HG03571 (cell line): ENCODE measurements at regions not wholly inside any gene's neighbourhood (a gene's known extent, or its start where the extent isn't known, plus 50 kb on each side); places are given as distances from the start of the nearest gene placed in this dataset.
"Not testable (repeated sequence)": the region's sequence is repeated elsewhere in the genome, so short reads cannot be mapped to it uniquely, and the experiment has no call there.

Experiments
- ATAC-seq: cut with Tn5 transposase; IDR thresholded peaks from one replicate; pipeline ENCODE4 v1.9.1; 2021; ENCODE audit not compliant: unreplicated experiment

DNA sequence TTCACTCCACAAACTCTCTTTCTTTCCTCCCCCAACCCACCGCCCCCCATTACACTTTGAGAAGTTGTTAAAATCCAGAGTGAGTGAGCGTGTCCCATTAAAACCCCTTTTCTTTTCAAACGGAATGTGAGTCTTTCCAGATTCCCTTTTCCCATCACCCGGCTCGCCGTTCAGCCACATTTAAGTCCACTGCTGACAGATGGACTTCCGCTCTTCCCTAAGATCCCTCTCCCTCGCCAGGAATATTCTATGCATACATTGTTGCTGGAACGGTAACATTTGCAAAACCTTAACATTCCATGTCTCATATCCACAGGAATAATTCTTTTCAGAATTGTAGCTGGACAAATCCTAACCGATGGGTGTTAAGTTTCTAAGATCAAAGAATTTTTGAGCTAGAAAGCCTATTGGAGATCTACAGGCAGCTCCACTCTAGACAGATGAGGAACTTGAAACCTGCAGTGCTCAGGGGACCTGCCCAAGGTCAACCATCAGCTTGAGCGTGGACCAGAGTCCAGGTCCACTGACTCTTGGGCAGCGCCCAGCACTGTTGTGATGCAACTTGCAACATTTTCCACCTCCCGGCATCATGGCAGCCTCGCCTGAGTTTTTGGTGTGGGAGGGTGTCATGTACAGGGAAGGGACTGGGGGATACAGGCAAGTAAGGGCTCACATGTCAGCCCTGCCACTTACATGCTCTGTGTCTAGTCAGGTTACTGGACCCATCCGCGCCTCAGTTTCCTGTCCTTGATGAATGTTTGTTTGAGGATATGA is 500.1 kb downstream of the CCDC171 start:
- ATAC-seq: no peak

DNA sequence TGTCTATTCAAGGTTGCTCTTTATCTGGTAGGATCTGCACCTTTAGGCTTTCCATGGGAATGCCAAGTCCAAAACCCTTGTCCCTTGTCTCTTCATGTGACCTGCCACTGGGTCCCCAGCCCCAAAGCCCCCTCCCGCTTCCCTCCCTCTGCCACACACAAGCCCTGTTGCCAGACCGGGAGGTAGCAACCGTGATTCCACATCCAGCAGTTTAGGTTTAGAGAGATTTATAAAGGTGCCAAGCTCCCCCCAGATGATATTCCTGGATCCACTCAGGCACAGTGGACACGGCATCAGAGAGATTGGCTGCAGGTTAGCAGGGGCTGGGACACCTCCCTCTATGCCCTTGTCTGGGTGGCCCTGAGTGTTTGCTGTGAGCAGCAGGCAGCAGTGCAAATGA is 504.7 kb downstream of the CCDC171 start:
- no peak for ATAC-seq

DNA sequence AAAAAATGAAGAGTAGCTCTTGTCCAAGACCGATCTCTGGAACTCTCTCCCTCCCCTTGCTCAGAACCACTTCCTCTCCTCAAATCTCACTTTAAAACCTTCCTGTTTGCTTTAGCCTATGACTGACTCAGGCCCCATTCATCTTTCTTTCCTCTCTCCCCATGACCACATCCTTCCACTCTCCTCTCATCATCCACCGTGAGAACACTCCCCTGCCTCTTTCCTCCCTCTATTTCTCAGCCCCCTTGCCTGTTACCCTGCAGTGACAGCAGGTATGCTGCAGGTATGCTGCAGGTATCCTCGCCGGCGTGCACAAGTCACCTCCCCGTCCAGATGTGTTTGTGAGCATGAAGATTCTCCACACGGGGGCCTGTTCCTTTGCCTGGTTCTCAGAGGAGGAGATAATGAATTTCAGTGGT is 505.3 kb downstream of the CCDC171 start:
- ATAC-seq: no peak

DNA sequence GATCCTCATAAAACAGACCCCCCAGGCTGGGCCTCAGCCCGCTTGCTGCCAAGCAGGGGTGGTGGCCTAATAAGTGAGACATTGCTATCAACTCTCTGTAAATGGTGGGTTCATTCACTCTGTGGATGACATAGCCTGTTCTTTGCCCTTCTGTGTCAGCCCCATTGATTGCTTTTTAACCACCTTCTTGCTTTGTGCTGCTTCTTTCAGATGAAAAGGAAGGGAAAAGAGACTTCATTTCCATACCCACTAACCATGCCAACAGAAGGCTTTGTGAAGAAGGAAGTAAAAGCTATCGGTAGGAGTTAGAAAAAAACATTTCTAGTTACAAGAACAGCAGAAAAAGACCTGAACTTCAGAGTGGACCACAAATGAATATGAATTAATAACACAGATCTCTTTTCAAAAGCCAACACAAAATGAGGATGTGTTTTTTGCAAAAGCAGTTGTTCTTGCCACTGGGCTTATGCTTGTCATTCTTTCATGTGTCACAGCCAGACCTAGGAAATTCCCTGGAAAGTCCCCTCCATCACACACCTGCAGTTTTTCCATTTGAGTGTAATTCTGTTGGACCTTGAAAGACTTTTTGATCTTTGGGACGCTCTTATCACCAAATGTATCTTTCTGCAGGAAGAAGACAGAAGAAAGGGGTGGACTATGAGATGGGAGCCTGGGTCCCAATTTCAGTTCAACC is 507.7 kb downstream of the CCDC171 start:
- ATAC-seq: no peak

DNA sequence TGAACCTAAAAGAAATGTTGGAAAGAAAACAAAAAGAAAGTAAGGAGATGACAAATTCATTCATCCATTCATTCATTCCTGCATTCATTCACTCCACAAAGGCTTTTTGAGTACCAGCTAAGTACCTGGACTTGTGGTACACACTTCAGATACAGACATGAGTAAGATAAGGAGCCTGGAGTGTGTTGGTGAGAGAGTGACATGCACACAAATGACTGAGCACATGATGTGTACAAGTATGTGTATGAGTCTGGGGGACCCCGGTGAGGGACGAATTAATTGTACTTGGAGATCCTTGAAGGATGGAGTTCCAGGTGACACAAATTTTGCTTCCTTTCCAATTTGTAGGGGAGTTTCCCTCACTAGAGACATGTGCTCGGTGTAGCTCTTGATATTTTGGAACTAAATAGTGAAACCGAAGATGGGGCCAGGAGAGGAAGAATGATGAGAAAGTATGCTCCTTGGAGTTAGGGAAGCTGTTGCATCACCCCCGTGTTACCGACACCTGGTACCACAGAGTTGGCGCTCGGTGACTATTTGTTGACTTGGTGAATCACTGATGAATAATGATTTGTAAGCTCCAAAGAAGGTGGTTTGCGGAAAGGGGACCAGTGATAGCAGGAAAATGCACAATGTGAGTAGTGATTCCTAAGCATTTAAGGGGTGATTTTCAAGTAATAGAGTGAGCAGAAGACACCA is 509.8 kb downstream of the CCDC171 start:
- ATAC-seq: no peak

DNA sequence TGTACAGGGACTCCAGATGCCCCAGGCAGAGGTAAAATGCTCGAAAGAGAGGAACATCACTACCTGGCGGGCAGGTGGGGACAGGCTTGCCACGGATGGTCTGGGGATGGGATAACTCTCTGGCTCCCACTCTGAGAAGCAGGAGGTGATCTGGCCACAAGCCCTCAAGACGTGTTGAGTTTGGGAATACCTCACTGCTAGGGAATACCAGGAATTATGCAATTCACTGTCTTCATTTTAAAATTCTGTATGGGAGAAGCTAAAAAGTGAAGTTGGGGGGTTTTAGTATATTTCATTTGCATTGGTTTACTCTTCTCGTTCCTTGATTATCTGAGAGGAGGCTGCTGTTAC is 510.4 kb downstream of the CCDC171 start:
- no peak for ATAC-seq

DNA sequence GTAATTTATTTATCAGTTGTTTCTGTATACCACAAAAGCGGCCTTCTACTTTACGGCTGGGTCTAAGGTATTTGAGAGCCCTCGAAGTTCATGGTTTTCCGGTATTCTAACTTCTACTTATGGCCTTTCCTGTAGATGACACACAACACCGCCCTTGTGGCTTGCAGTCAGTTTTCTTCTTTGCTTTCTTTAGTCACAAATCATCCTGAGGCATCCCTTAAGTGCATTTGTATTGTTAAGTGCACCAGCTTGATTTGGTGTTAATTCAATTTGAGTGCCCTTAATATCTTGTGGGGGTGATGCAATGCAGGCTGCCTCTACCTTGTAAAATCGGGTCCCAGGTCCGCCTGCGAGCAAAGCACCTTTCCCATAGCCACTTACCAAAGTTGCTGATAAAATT is 511.9 kb downstream of the CCDC171 start:
- ATAC-seq: no peak

DNA sequence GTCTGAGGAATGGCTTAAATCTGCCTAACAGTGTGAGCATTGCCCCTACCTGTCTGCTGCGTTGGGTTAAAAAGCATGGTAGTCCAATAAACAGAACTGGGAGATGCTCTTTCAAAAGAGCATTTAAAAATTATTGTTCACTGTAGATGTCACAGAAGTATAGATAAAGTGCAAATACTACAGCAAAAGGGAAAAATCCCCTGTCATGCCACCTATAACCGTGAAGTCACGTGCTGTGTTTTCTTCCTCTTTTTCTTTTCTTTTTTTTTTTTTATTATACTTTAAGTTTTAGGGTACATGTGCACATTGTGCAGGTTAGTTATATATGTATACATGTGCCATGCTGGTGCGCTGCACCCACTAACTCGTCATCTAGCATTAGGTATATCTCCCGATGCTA is 513.4 kb downstream of the CCDC171 start:
- not testable (repeated sequence) for ATAC-seq

DNA sequence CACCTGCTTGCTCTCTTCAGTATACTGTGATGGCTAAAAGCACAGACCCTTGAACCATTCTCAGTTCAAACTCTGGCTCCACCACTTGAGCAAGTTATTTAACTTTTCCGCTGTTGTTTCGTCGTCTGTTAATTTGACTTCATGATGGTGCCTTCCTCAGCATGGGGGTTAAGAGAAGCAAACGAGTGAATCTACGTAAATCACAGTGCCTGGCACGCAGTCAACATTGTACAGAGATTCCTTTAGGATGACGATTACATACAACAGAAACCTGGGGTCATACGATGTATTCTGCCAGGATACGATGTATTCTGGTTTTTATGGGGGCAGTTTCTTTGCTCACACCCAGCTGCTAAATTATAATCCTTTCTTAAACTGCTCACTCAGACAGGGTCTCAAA is 515.6 kb downstream of the CCDC171 start:
- no peak for ATAC-seq

DNA sequence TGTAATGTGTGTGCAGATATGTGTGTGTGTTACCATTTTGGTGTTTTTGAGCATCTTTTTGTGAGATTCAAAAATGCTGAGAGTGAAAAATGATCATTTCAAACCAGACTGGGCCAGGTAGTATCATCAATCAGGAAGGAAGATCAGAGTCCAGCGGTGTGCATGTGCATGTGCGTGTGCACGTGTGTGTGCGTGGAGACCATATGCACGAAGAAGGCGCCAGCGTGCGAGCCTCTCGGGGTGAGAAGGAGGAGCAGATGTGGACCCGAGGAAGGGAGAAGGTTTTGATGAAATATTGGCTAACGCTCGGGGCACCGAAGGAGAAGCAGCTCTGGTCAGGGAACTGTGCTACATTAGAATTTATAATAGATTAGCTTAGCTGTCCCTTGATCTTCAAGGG is 516.4 kb downstream of the CCDC171 start:
- no peak for ATAC-seq

DNA sequence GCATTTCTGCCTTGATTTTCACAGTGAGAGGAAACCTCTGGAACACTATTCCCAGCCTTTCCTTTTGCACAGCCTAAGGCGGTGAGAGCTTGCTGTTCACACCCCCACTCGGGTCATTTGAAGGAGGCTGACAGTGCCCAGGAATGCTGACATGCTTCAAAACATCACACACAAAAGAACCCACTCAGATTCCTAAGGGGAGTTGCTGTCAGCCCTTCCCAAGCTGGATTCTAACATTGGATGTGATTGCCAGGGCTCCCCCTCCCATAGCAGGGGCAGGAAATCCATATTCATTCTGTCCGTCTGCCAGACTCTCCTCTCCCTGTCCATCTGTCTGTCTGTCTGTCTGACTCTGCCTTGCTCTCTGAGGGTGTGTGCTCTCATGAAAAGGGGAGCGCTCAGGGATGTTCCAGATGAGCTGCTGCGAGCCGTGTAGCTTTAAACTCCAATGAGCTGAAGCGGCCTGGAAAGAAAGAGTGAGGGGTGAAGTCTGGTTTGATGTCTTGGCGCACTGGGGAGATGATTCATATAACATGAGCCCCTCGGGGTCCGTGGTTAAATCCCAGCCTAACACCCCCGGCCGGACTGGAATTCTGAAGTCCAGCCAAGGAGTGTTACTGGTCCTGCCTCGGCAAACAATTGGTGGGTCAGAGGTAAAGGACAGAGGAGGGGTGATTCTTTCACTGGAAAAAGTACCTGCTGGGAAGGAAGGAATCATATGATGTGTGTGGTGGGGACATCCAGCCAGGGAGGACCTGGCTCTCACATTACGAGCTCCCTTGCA is 517.0 kb downstream of the CCDC171 start:
- ATAC-seq: no peak

DNA sequence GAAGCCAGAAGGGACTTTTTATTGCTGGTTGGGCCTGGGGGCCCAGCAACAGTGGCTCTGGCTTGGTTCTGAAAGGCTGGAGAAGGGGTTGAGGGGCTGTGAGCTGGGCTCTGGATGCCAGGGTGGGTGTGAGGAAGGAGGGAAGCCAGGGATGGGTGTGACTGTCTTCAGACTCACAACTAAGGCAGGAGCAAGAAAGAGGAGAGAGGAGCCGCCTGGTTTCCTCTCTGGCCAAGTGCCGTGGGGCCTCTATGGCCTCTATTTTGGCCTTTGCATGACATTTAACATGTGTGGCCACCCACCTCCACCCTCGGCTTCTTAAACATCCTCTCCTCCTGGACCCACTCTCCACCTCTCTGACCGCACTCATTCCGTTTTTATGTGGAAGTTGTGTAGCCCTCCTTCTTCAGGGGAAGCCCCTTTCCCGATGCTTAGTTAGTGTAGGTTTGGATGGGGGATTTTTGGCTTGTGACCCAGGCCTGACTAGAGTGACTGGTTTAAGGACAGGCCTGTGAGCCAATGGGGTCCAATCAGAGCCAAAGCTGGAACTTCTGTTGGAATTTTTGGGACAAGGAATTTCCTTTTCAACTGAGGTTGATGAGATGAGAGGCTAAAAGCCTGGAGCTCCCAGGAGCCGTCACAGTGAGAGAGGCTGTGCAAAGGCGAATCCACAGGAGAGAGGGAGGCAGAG is 517.8 kb downstream of the CCDC171 start:
- ATAC-seq: no peak

DNA sequence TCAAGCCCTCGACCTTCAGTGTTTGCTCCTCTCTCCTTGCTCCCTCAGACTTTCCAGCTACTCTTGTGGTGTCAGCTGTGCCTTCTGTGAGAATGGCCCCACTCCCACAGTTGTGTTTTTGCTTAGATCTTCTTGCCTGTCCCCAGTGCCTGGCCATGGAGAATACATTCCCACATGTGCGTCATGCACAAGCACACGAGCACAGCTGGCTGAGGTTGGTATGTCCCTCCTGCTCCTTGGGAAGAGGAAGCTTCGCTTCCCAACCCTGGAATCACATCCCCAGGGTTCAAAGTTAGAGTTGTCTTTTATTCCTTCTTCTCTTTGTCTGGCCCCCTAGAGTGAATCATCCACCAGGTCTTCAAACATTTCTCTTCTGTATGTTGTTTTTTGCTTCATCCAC is 518.6 kb downstream of the CCDC171 start:
- ATAC-seq: no peak

DNA sequence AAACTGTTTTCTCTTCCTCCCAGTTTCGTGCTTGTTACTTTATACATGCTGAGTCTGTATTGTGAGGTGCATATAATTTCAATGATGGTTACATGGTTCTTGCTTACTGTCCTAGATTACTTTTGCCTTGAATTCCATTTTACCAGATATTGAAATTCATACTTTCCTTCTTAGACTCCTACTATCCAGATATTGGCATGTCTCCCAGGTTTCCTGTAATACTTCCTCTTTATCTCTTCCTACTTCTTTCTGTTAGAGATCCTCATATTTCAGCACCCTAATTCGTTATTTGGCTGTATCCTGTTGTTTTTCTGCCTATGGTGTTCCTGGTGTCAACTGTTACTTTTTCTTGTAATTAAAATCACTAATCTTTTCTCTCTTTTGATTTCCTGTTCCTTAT is 522.1 kb downstream of the CCDC171 start:
- no peak for ATAC-seq

DNA sequence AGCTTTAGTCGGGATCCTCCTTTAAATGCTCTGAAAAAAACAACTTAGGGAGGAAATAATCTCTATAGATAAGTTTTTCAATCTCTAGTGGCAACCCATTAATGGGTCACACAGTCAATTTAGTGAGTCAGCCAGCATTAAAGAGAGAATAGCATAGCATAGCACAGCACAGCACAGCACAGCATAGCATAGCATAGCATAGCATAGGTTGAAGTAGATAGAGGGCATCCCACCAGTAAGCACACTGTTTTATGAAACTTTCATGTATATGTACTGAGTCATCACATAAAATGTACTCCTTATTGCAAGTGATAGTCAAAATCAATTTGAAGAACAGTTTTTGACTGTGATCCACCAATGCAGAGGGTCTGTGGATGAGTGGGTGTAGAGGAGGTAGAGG is 522.9 kb downstream of the CCDC171 start:
- no peak for ATAC-seq

DNA sequence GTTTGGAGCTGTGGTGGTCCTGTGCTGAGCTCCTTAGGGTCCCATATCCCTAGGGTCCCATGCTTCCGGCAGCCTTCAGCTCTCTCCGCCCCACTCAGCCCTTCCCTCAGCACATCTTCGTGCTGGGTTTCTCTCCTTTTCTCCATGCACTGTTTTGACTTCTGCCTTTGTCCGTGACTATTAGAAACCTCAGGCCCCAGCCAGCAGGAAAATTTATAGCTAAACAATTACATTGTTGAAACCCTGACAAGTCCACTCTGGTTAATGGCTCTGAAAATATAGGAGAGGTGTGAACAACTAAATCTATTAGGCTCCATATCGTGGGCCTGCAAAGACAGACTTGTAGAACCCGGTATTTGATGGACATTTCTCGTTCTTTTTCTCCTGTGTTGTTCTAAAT is 523.7 kb downstream of the CCDC171 start:
- no peak for ATAC-seq

DNA sequence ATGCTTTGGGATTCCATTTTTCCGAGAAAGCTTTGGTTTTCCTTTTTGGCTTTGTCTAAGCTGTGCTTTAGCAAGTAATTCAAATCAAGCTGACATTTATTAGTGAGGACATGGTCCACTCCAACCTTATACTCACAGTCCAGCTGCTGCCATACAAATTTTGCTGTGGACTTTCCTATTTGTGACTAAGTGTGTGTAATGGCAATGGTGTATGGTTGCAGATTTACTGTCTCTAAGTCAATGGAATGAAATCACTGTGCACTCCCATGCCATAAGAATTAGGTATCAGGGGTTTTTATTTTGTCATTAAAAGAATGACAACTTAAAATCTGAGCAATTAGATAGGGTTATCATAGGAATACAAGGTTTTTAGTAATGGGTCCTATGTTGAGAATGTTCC is 530.0 kb downstream of the CCDC171 start:
- ATAC-seq: no peak

DNA sequence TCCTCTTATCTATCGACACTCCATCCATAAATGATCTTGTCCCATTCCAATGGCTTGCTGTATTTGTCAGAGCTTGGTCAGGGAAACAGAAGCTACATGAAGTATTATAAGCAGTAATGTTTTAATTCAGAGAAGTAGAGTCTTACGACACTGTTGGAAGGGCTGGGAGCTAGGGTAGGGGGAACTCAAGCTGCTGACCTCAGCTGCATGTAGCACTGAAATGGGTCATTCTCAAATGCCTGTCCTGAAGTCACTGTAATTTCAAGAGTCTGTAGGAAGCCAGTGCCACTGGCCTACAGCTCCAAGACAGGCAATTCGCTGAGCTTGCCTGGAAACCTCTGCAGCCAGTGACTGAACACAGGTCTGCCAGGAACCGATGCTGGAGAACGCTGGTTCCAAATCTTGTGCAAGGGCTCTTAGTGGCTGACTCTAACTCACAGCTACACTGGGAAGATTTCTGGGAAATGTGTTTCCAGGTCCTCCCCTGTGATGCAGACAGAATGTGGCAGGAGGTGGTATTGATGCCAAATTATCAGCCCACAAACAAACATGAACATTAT is 532.4 kb downstream of the CCDC171 start:
- no peak for ATAC-seq

DNA sequence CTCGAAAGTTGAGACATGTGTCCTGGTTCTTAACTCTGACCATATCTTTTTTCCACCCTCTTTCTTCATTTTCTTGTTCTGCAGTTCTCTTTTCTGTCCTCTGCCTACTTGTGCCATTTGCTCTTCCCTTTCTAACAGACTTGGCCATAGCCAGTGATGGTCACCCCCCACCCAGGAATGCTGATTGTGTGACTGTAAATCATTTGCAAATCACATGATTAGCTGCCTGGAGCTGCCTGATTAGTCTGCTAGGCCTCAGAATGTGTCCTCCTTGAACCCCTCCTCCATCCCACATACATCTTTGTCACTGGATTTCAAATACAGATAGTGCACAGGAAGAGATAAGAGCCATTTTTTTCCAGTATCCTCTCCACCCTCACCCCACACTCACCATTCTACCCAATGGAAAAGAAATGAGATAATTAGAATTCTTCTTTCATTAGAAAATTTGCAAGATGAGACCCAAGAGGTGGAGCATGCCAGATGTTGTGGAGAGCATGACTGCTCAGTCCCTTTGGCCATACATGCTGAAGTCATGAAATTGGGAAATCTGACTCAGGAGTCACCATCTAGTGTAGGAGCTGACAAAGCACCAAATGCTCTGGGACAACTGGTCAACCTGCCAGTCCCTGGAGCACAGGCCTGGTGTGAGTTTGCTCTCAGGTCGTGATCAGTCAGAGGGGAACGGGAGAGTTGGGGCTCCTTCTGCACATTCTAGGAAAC is 538.2 kb downstream of the CCDC171 start:
- ATAC-seq: no peak
